ENCODE measurements at regions not wholly inside any gene's neighbourhood (a gene's known extent, or its start where the extent isn't known, plus 50 kb on each side); places are given as distances from the start of the nearest gene placed in this dataset.

- ATAC-seq = no peak
- ChIA-PET CTCF (no interaction called here), POLR2A (interaction anchor here (0.6 kb wide), 1 partner anchor 314 kb away, joined by 3 read pairs; no protein-coding TSS in a partner anchor)
- Mint-ChIP-seq H3K4me3 (no peak overlapping the region), H3K4me1 (peaks cover 16% of the 10 kb centered on the region), H3K9me3 (peaks cover 6% of the 10 kb centered on the region), H3K27ac (no peak overlapping the region), H3K27me3 (ENCODE audit: low read depth) (no peaks in the 10 kb centered on the region), H3K36me3 (no peaks in the 10 kb centered on the region)
- TF ChIP-seq ZNF396 (CRISPR knock-in tag; IDR thresholded peaks at IDR 0.05; ENCODE audit: borderline replicate concordance) (no peak), GABPB1 (CRISPR knock-in tag; IDR thresholded peaks at IDR 0.05) (no peak), ESRRA (CRISPR knock-in tag; IDR thresholded peaks at IDR 0.05; ENCODE audit: borderline replicate concordance) (no peak), GTF2I (CRISPR knock-in tag; conservative IDR thresholded peaks at IDR 0.05) (no peak), E2F5 (CRISPR knock-in tag; IDR thresholded peaks at IDR 0.05) (no peak), ELF4 (CRISPR knock-in tag; IDR thresholded peaks at IDR 0.05; ENCODE audit: low read depth) (no peak), ZNF138 (CRISPR knock-in tag; conservative IDR thresholded peaks at IDR 0.05) (no peak), SOX15 (CRISPR knock-in tag; IDR thresholded peaks at IDR 0.05) (no peak), USF1 (CRISPR knock-in tag; IDR thresholded peaks at IDR 0.05) (no peak), AFF4 (CRISPR knock-in tag; IDR thresholded peaks at IDR 0.05; ENCODE audit: borderline replicate concordance) (no peak), NR1H2 (CRISPR knock-in tag; IDR thresholded peaks at IDR 0.05) (no peak), FOXP4 (CRISPR knock-in tag; IDR thresholded peaks at IDR 0.05) (no peak), ZNF281 (CRISPR knock-in tag; IDR thresholded peaks at IDR 0.05) (no peak), ATF1 (CRISPR knock-in tag; IDR thresholded peaks at IDR 0.05) (no peak), KAT7 (CRISPR knock-in tag; IDR thresholded peaks at IDR 0.05; ENCODE audit: borderline replicate concordance) (no peak), ZMAT4 (CRISPR knock-in tag; IDR thresholded peaks at IDR 0.05) (no peak)
- no peak for DNase-seq (ENCODE audit: low spot score)
Observed at GRCh38 chr1:221813887-221814286, 72.0 kb upstream of the DUSP10 start.

All from WTC11 (cell line).